SH-SY5Y (cell line): ENCODE measurements at regions not wholly inside any gene's neighbourhood (a gene's known extent, or its start where the extent isn't known, plus 50 kb on each side); places are given as distances from the start of the nearest gene placed in this dataset.

ENCODE experiments used
- GATA2 ChIP-seq: IDR thresholded peaks from 2 replicates; pipeline ENCODE4 v1.6.1; 2011; ENCODE audit warnings: mild to moderate bottlenecking, low read depth, low read length
- GATA3 ChIP-seq: IDR thresholded peaks from 2 replicates; pipeline ENCODE4 v1.6.1; 2011; ENCODE audit warnings: low read depth, mild to moderate bottlenecking, low read length, moderate library complexity

DNA sequence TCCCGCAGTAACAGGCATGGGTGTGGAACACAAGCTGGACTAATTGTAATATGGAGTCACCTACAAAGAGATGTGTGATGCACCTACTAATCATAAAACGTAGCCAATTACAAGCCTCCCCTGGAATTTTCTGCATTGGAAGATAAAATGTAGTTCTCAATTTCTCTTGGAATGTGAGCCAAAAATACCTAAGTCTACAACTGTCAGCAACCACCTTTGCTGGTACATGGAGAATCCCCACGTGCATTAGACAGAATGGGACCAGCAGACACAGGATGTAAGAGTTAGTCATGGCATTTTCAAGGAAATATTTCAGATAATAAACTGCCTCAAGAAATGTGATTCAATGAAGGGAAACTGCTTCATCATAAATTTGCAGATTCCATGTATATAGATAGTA lies 85.6 kb upstream of the DCC start:
- no peak for TF ChIP-seq GATA3
- TF ChIP-seq GATA2: no peak

DNA sequence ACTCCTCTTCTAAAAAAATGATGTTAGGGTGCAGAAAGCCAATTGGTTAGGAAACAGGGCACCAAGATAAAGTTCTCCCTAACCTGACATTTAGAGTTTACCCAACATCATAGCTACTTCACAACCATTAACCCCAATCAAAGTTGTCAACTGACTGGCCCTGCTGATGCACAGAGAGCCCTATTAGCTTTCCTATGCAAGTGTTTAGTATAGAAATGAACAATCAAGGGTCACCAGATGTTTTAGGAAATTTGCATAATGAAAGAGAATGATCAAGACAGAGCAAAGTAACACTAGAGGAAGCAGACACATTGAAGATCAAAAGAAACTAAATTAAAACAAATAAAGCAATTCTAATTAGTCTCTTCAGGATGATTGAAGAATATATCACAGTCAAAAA lies 64.2 kb upstream of the DCC start:
- TF ChIP-seq GATA3 (no peak), GATA2 (no peak)

DNA sequence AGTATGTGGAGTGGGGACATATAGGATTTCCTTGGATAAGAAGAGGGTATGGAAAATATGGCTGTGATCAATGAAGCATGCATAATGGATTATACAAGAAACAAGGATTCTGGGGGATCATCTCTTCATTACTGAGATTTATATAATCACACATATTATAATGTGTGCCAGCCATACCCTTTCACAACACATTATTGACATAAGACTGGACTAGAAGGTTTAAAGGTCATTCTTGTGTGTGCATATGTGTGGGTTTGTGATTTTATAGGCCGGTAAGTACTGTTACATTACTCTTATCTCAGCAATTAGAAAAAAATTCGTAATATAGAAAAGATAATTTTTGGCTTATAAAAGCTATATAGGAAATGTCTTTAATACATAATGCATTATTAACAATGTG lies 62.2 kb upstream of the DCC start:
- TF ChIP-seq GATA3 (no peak), GATA2 (no peak)

DNA sequence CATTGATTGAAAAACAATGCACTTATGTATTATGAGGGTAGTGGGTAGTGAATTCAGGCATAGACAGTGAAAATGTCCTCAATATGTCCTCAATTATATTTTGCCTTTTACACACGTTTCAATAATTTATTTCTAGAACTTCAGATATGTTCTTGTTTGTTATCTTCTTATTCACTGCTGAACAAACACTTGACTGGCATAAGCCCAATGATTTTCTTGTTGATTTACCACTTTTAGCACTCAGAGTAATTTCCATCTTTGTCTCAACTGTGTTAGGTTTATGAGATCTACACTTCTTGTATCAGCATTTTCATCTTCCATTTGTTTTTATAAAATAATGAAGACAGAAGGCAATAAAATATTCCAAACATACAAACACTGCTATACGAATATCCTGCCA lies 61.8 kb upstream of the DCC start:
- TF ChIP-seq GATA3: no peak
- no peak for TF ChIP-seq GATA2

DNA sequence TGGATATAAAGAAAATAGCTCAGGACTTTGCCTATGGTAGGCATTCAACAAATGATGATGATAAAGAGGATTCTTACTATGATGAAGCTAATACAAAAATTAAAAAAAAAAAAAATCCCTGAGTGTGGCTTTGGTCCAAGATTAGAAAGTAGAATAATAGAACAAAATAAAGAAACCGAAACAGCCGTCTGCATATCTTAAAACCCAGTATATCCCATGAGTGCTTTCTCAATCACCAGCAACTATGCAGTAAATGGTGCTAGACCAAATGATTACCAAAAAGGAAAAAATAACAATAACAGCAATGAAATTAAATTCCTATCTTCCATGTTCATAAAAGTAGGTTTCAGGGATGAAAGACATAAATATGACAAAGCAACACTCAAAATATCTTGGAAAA lies 59.3 kb upstream of the DCC start:
- TF ChIP-seq GATA3 (no peak), GATA2 (no peak)

DNA sequence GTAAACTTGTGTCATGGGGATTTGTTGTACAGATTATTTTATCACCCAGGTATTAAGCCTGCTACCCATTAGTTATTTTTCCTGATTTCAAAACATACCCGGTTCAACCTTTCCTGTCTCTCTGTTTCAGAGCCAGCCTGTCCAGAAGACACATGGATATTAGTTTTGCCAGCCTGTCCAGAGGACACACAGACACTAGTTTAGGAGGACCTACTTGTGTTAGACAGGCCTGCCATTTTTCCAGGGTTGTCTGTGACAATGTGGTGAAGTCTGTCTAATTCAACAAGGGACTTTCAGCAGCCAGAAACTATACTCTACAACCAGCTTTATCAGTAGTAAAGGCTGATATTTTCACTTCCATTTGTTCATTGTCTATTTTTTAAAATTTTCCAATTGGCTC lies 56.1 kb upstream of the DCC start:
- no peak for TF ChIP-seq GATA2

DNA sequence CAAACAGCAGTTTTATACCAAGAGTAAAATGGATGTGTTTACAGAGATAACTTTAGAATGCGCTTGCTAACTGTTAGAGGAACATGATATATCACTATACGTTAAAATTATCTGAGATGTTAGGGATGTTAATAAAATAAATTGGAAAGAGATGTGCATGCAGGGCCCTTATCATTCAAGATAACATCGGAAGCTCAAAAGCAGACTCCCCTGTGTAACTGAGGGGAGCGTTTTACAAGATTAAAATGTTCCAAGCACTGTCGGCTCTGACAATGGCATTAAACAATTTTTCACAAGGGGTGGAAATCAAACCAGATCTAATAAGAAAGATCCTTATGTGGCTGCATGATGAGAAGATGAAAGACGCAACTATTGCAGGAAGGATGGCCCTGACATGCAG lies 53.3 kb upstream of the DCC start:
- TF ChIP-seq GATA3 (peak; percentile 81), GATA2 (peak; percentile 73; the same call in 1 of the 2 replicates)

DNA sequence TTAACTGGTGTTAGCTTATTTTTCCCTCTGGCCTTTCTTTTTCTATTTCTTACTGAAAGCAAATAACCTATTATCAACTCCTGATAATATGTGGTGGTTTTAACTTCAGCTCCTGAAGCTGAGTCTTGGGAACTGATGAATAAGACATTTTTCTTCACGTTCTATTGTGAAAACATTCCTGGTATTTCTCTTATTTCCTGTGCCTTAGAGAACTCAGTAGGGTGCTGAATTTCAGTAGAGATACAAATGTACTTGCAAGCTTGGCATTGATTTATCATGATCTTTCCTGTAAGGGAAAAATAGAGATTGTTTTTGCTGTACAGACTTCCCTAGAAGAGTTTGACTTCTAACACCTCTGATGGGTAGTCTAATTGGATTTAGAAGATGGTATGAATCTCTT lies 52.8 kb upstream of the DCC start:
- TF ChIP-seq GATA3: no peak
- TF ChIP-seq GATA2: no peak

DNA sequence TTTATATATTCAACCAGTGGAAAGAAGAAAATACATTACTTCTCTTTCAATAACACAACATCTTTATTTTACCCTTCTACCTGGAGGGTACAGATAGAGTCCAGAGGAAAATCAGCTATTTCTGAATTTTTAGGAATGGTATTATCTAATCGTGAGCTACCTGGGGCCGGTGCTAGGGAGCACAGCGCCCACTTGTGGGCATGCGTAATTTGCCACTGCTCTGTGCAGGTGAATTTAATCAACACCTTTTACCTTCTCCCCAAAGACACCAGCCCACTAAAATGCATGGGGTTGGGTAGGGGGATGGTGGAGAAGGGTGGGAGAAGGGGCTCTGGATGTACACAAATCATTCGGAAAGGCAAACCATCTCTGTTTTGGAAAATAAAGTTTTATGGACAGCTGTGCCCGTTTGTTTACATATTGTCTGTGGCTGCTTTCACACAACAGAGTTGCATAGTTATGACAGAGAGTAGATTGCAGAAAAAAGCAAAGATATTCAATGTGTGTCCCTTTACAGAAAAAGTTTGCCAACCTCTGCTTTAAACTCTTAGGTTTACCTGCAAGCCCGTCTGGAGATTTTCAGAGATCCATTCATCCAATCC lies 51.5 kb upstream of the DCC start:
- TF ChIP-seq GATA2 (no peak), GATA3 (no peak)

DNA sequence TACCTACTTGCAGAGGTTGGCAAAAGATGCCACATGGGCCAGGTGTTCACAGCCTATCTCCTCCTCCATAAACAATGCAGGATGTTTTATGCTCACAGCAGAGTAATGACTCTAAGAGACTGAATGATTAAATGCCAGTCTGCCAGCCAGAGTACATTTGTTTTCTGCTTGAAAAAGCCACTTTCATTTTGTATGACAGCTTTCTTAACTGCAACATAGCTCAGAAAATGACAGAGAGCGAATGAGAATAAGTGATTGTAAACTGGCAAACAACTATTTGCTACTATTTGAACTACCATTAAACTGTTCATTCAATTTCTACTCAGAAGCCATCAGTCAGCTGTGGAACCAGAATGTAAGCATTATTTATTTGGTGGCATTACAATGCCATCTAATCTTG lies 50.6 kb upstream of the DCC start:
- TF ChIP-seq GATA3 (no peak), GATA2 (no peak)
